AG04450 (cell line): ENCODE measurements at regions not wholly inside any gene's neighbourhood (a gene's known extent, or its start where the extent isn't known, plus 50 kb on each side); places are given as distances from the start of the nearest gene placed in this dataset.

Source experiments
- CTCF ChIA-PET: fragments of 300-600, 350-600 bp; formaldehyde crosslinking; extraction: SDS; loops from one replicate; lab custom pipeline; 2022; ENCODE audit warnings: antibody characterized with exemption, inconsistent platforms; lab: Charles Lee
- POLR2A ChIA-PET: fragments of 350-600 bp; formaldehyde crosslinking; extraction: SDS; loops from one replicate; lab custom pipeline; 2021; ENCODE audit warnings: antibody characterized with exemption, inconsistent platforms; lab: Yijun Ruan, JAX
- DNase-seq: peaks from one replicate; pipeline ENCODE4 v3.0.0-alpha.2; 2011; ENCODE audit warnings: low read depth, low spot score
- H3K27ac ChIP-seq: one replicate; pipeline ENCODE4 v1.5.1; 2012; ENCODE audit warnings: low read depth, low read length, control low read depth
- H3K27me3 ChIP-seq: one replicate; pipeline ENCODE4 v1.6.0; 2012; ENCODE audit warnings: low read length; ENCODE audit not compliant: control insufficient read depth, insufficient read depth
- H3K4me3 ChIP-seq: 2 replicates; pipeline ENCODE4 v1.5.1; 2011; ENCODE audit warnings: mild to moderate bottlenecking, low read depth, low read length, control low read depth
- H3K9me3 ChIP-seq: 2 replicates; pipeline ENCODE4 v1.5.1; 2012; ENCODE audit warnings: low read length; ENCODE audit not compliant: control insufficient read depth, insufficient read depth
- TF ChIP-seq, protein P1 (sequence below): IDR thresholded peaks from 2 replicates; pipeline ENCODE4 v1.5.1; 2011; ENCODE audit warnings: low read depth, low read length, control low read depth, inconsistent platforms

DNA sequence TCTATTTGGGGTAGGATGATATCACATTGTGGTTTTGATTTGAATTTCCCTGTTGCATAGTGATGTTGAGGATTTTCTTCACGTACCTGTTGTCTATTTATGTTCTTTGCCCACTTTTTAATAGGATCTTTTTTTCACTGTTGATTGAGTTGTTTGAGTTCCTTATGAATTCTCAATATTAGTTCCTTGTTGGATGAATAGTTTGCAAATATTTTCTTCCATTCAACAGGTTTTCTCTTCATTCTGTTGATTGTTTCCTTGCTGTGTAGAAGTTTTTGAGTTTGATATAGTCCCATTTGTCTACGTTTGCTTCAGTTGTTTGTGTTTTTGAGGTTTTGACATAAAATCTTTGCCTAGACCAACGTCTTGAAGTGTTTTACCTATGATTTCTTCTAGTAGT is 369.5 kb upstream of the CAMK1G start:
- CTCF ChIA-PET, result no interaction called here
- TF ChIP-seq, protein P1, sequence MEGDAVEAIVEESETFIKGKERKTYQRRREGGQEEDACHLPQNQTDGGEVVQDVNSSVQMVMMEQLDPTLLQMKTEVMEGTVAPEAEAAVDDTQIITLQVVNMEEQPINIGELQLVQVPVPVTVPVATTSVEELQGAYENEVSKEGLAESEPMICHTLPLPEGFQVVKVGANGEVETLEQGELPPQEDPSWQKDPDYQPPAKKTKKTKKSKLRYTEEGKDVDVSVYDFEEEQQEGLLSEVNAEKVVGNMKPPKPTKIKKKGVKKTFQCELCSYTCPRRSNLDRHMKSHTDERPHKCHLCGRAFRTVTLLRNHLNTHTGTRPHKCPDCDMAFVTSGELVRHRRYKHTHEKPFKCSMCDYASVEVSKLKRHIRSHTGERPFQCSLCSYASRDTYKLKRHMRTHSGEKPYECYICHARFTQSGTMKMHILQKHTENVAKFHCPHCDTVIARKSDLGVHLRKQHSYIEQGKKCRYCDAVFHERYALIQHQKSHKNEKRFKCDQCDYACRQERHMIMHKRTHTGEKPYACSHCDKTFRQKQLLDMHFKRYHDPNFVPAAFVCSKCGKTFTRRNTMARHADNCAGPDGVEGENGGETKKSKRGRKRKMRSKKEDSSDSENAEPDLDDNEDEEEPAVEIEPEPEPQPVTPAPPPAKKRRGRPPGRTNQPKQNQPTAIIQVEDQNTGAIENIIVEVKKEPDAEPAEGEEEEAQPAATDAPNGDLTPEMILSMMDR, result no peak

DNA sequence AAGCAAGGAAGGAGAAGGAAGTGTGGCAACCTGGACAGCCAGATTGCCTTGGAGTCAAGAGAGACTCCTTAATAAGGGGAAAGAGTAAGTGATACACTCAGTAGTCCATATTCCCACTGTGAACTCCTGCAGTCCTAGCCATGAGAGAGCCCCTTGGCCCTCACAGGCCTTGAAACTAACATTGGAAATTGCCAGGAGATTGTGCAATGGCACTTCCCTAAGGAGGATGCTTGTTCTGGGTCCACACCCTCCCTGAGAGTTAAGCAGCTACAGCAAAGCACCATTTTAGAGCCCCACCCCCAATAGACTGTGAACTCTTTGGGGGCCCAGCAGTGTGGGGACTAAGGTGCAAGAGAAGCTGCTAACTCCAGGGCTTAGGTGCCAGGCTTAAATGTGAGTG is 367.7 kb upstream of the CAMK1G start:
- CTCF ChIA-PET, result interaction anchor here (1.9 kb wide), 1 partner anchor 13 kb away, joined by 8 read pairs; no protein-coding TSS in a partner anchor
- POLR2A ChIA-PET, result no interaction called here
- TF ChIP-seq, protein P1, result no peak
- no peaks in the 10 kb centered on the region for H3K27me3 ChIP-seq
- no peak for DNase-seq
- H3K9me3 ChIP-seq, result no peaks in the 10 kb centered on the region
- no peak overlapping the region for H3K27ac ChIP-seq
- no peak overlapping the region for H3K4me3 ChIP-seq

More for the DNA sequence above, 369.5 kb upstream of the CAMK1G start:
- H3K27me3 ChIP-seq, result no peaks in the 10 kb centered on the region
- DNase-seq, result no peak
- POLR2A ChIA-PET, result no interaction called here
- H3K9me3 ChIP-seq, result no peaks in the 10 kb centered on the region
- no peak overlapping the region for H3K4me3 ChIP-seq
- no peak overlapping the region for H3K27ac ChIP-seq

DNA sequence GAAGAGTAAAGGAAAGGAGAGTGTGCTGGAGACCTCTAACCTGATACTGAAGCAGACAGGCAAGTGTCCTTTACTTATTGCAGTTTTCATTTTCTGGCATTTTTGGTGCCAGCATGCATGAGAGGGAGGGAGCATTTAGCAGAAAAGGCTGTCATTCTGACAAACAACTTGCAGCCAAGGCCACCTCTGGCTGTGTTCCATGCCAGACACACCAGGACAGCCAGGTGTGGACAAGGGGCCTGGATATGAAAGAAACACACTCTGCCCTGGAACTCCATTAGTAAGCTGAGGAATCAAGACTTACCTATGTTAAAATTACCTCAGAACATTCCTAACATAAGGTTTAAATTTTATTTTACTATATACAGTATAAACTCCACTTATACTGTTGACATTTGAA is 365.4 kb upstream of the CAMK1G start:
- CTCF ChIA-PET, result interaction anchor here (1.0 kb wide), 1 partner anchor 16 kb away, joined by 3 read pairs; no protein-coding TSS in a partner anchor
- POLR2A ChIA-PET, result no interaction called here
- H3K27me3 ChIP-seq, result no peaks in the 10 kb centered on the region

DNA sequence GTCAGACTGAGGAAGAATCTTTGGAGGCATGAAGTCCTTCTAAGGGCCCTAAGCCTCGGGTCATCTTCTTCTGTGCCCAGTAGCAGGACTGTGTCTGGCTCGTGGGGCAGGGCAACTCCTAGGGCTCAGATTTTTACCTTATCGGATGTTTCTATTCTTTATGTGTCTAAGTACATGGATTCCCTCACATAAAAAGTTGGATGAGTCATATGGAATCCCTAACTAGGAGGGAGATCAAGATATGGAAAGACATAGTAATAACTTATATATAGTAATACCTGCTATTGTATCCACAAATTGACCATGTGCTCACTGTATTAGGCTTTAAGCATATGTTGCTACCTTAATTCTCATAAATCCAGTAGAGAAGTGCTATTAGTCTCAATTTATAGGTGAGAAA is 364.5 kb upstream of the CAMK1G start:
- Histone ChIP-seq H3K27me3 (no peaks in the 10 kb centered on the region), H3K9me3 (no peaks in the 10 kb centered on the region), H3K4me3 (no peak overlapping the region), H3K27ac (no peak overlapping the region)
- DNase-seq, result no peak
- ChIA-PET POLR2A (no interaction called here), CTCF (no interaction called here)
- TF ChIP-seq, protein P1, result no peak

More for the DNA sequence above, 365.4 kb upstream of the CAMK1G start:
- no peak overlapping the region for H3K4me3 ChIP-seq
- DNase-seq, result no peak
- no peak overlapping the region for H3K27ac ChIP-seq
- TF ChIP-seq, protein P1, result no peak
- no peaks in the 10 kb centered on the region for H3K9me3 ChIP-seq

DNA sequence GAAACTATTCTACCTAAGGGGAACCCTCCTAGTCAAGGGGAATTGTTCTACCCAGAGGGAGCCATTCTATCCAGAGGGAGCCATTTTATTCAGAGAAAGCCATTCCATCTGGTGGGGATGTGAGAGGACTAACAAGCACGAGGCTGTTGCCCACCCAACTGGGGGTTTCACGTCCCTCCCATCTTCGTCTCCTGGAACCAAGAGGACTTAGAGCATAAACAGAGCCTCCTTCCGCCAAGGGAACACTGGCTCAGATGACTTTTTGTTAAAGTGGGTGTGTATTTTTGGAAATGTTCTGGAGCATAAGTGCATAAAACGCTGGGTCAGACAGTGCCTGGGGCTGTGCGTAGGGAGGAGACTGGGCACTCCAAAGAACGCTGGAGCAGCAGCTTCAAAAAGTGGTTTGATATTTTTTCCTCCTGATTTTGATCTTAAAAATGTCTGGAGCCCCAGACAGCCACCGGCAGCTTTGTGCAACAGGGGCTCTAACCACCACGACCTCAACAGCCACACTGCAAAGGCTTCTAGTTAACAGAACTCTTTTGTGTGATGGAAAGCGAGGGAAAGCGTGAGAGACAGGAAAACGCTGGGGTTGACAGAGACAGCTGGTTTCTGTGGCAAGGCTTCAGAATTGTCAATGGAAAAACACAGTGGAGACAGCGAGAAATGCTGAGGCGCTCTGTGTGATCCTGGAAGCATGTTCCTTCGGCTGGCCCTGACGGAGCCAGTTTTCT is 363.6 kb upstream of the CAMK1G start:
- H3K9me3 ChIP-seq, result no peaks in the 10 kb centered on the region
- no peaks in the 10 kb centered on the region for H3K27me3 ChIP-seq
- H3K4me3 ChIP-seq, result no peak overlapping the region
- TF ChIP-seq, protein P1, result no peak
- no peak overlapping the region for H3K27ac ChIP-seq
- CTCF ChIA-PET, result no interaction called here
- POLR2A ChIA-PET, result no interaction called here
- DNase-seq, result no peak
